ENCODE measurements at regions not wholly inside any gene's neighbourhood (a gene's known extent, or its start where the extent isn't known, plus 50 kb on each side); places are given as distances from the start of the nearest gene placed in this dataset.

- TF ChIP-seq ZFX (IDR thresholded peaks at IDR 0.05) (no peak), CTCF (conservative IDR thresholded peaks at IDR 0.05) (no peak)
Measured at GRCh38 chr15:93265111-93265556, 176.1 kb upstream of the RGMA start.

All from C4-2B (cell line).